ENCODE measurements at regions not wholly inside any gene's neighbourhood (a gene's known extent, or its start where the extent isn't known, plus 50 kb on each side); places are given as distances from the start of the nearest gene placed in this dataset.

GRCh38 chr19:30276883-30277280, 95.3 kb upstream of the ZNF536 start:
- TF ChIP-seq POLR2A (IDR thresholded peaks at IDR 0.05) = no peak
- TF ChIP-seq, protein P1, sequence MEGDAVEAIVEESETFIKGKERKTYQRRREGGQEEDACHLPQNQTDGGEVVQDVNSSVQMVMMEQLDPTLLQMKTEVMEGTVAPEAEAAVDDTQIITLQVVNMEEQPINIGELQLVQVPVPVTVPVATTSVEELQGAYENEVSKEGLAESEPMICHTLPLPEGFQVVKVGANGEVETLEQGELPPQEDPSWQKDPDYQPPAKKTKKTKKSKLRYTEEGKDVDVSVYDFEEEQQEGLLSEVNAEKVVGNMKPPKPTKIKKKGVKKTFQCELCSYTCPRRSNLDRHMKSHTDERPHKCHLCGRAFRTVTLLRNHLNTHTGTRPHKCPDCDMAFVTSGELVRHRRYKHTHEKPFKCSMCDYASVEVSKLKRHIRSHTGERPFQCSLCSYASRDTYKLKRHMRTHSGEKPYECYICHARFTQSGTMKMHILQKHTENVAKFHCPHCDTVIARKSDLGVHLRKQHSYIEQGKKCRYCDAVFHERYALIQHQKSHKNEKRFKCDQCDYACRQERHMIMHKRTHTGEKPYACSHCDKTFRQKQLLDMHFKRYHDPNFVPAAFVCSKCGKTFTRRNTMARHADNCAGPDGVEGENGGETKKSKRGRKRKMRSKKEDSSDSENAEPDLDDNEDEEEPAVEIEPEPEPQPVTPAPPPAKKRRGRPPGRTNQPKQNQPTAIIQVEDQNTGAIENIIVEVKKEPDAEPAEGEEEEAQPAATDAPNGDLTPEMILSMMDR (IDR thresholded peaks at IDR 0.05) = no peak
